ENCODE measurements at regions not wholly inside any gene's neighbourhood (a gene's known extent, or its start where the extent isn't known, plus 50 kb on each side); places are given as distances from the start of the nearest gene placed in this dataset.

- Histone ChIP-seq H3F3A (ENCODE audit: low read length, unreplicated experiment) (no peaks in the 10 kb centered on the region), H3K36me3 (ENCODE audit: low read depth, low read length) (no peaks in the 10 kb centered on the region), H3K27ac (ENCODE audit: low read length) (no peak overlapping the region), H4K20me1 (ENCODE audit: low read length) (no peaks in the 10 kb centered on the region), H3K79me2 (ENCODE audit: low read length) (no peaks in the 10 kb centered on the region), H3K4me3 (ENCODE audit: low read length) (no peak overlapping the region), H3K4me2 (ENCODE audit: low read length) (no peak overlapping the region), H3K27me3 (ENCODE audit: low read length) (peaks cover 7% of the 10 kb centered on the region; the same call in 1 of the 2 replicates), H3K9me2 (replicated peaks; ENCODE audit: low read length) (no peaks in the 10 kb centered on the region), H3K9ac (ENCODE audit: low read length) (no peak overlapping the region), H2AFZ (ENCODE audit: low read length) (no peak overlapping the region), H3K9me3 (ENCODE audit: low read length) (no peaks in the 10 kb centered on the region), H3K4me1 (ENCODE audit: insufficient read depth, low read length) (no peaks in the 10 kb centered on the region)
- ChIA-PET POLR2A (ENCODE audit: unreplicated experiment) (no interaction called here), CTCF (no interaction called here)
- ATAC-seq, result no peak
- DNase-seq, result no peak
- TF ChIP-seq CTCF (conservative IDR thresholded peaks at IDR 0.05; ENCODE audit: low read depth, low read length), result no peak
- TF ChIP-seq EZH2phosphoT487 (IDR thresholded peaks at IDR 0.05; ENCODE audit: borderline replicate concordance, low read length), result no peak
- no peak for TF ChIP-seq EZH2 (IDR thresholded peaks at IDR 0.05; ENCODE audit: low read length, unreplicated experiment)
- intact Hi-C loops (cut with micrococcal nuclease), result no loop called here
- BruUV-seq (replicated peaks), result no TSS peak
Measured at GRCh38 chr13:37385248-37385647, 213.3 kb downstream of the POSTN start.

- DNase-seq (no peak), ATAC-seq (no peak)
- Histone ChIP-seq H3K9ac (ENCODE audit: low read length) (no peak overlapping the region), H3K79me2 (ENCODE audit: low read length) (no peaks in the 10 kb centered on the region), H3K4me1 (ENCODE audit: insufficient read depth, low read length) (no peaks in the 10 kb centered on the region), H3K27me3 (ENCODE audit: low read length) (peaks cover 7% of the 10 kb centered on the region; the same call in 1 of the 2 replicates), H3F3A (ENCODE audit: low read length, unreplicated experiment) (no peaks in the 10 kb centered on the region), H3K9me2 (replicated peaks; ENCODE audit: low read length) (no peaks in the 10 kb centered on the region), H2AFZ (ENCODE audit: low read length) (no peak overlapping the region), H3K27ac (ENCODE audit: low read length) (no peak overlapping the region), H3K36me3 (ENCODE audit: low read depth, low read length) (no peaks in the 10 kb centered on the region), H4K20me1 (ENCODE audit: low read length) (no peaks in the 10 kb centered on the region), H3K9me3 (ENCODE audit: low read length) (no peaks in the 10 kb centered on the region), H3K4me2 (ENCODE audit: low read length) (no peak overlapping the region), H3K4me3 (ENCODE audit: low read length) (no peak overlapping the region)
- intact Hi-C loops (cut with micrococcal nuclease), result no loop called here
- no peak for TF ChIP-seq EZH2phosphoT487 (IDR thresholded peaks at IDR 0.05; ENCODE audit: borderline replicate concordance, low read length)
- no peak for TF ChIP-seq CTCF (conservative IDR thresholded peaks at IDR 0.05; ENCODE audit: low read depth, low read length)
- TF ChIP-seq EZH2 (IDR thresholded peaks at IDR 0.05; ENCODE audit: low read length, unreplicated experiment), result no peak
- ChIA-PET POLR2A (ENCODE audit: unreplicated experiment) (no interaction called here), CTCF (no interaction called here)
- BruUV-seq (replicated peaks), result no TSS peak
Measured at GRCh38 chr13:37383856-37384370, 214.7 kb downstream of the POSTN start.

- DNase-seq (no peak), ATAC-seq (no peak)
- no peaks in the 10 kb centered on the region for H3F3A ChIP-seq (ENCODE audit: low read length, unreplicated experiment)
- H3K9me2 ChIP-seq (replicated peaks; ENCODE audit: low read length), result no peaks in the 10 kb centered on the region
- no peak overlapping the region for H3K27ac ChIP-seq (ENCODE audit: low read length)
- intact Hi-C loops (cut with micrococcal nuclease), result no loop called here
- H3K36me3 ChIP-seq (ENCODE audit: low read depth, low read length), result no peaks in the 10 kb centered on the region
- no peak overlapping the region for H2AFZ ChIP-seq (ENCODE audit: low read length)
- TF ChIP-seq EZH2phosphoT487 (IDR thresholded peaks at IDR 0.05; ENCODE audit: borderline replicate concordance, low read length), result no peak
- no peak for TF ChIP-seq EZH2 (IDR thresholded peaks at IDR 0.05; ENCODE audit: low read length, unreplicated experiment)
- TF ChIP-seq CTCF (conservative IDR thresholded peaks at IDR 0.05; ENCODE audit: low read depth, low read length), result no peak
- peaks cover 7% of the 10 kb centered on the region; the same call in 1 of the 2 replicates for H3K27me3 ChIP-seq (ENCODE audit: low read length)
- ChIA-PET POLR2A (ENCODE audit: unreplicated experiment) (no interaction called here), CTCF (no interaction called here)
- H3K79me2 ChIP-seq (ENCODE audit: low read length), result no peaks in the 10 kb centered on the region
- H3K9ac ChIP-seq (ENCODE audit: low read length), result no peak overlapping the region
- no peak overlapping the region for H3K4me2 ChIP-seq (ENCODE audit: low read length)
- H4K20me1 ChIP-seq (ENCODE audit: low read length), result no peaks in the 10 kb centered on the region
- H3K4me3 ChIP-seq (ENCODE audit: low read length), result no peak overlapping the region
- H3K4me1 ChIP-seq (ENCODE audit: insufficient read depth, low read length), result no peaks in the 10 kb centered on the region
- H3K9me3 ChIP-seq (ENCODE audit: low read length), result no peaks in the 10 kb centered on the region
- no TSS peak for BruUV-seq (replicated peaks)
Measured at GRCh38 chr13:37383046-37383445, 215.5 kb downstream of the POSTN start.
